Kidney epithelial cell (primary cell): ENCODE measurements at regions not wholly inside any gene's neighbourhood (a gene's known extent, or its start where the extent isn't known, plus 50 kb on each side); places are given as distances from the start of the nearest gene placed in this dataset.
A peak's percentile ranks its signal among the peaks of the same experiment; 100 is the strongest.

Experiments
- DNase-seq: peaks from one replicate; pipeline ENCODE4 v3.0.0-alpha.2; 2010; ENCODE audit warnings: low read depth
- H3K27me3 ChIP-seq: 2 replicates; pipeline ENCODE4 v1.6.0; 2011; ENCODE audit warnings: low read length; ENCODE audit not compliant: control insufficient read depth, insufficient read depth
- H3K36me3 ChIP-seq: 2 replicates; pipeline ENCODE4 v1.5.1; 2011; ENCODE audit warnings: low read length; ENCODE audit not compliant: control insufficient read depth, insufficient read depth
- H3K4me3 ChIP-seq: 2 replicates; pipeline ENCODE4 v1.5.1; 2011; ENCODE audit warnings: low read depth, mild to moderate bottlenecking, control low read depth, low read length
- CTCF ChIP-seq: IDR thresholded peaks from 2 replicates; pipeline ENCODE4 v1.5.1; 2011; ENCODE audit warnings: mild to moderate bottlenecking, moderate library complexity, low read length, control low read depth, inconsistent platforms; ENCODE audit not compliant: insufficient read depth, poor library complexity, severe bottlenecking

GRCh38 chr3:150239766-150240165, 168.3 kb upstream of the TSC22D2 start:
- no peak overlapping the region for H3K4me3 ChIP-seq
- DNase-seq, result no peak
- no peaks in the 10 kb centered on the region for H3K36me3 ChIP-seq
- no peaks in the 10 kb centered on the region for H3K27me3 ChIP-seq
- no peak for TF ChIP-seq CTCF

GRCh38 chr3:150238995-150239619, 169.0 kb upstream of the TSC22D2 start:
- Histone ChIP-seq H3K27me3 (no peaks in the 10 kb centered on the region), H3K4me3 (no peak overlapping the region), H3K36me3 (no peaks in the 10 kb centered on the region)
- TF ChIP-seq CTCF, result peak; percentile 49
- DNase-seq, result no peak

GRCh38 chr3:150238048-150238802, 169.9 kb upstream of the TSC22D2 start:
- no peaks in the 10 kb centered on the region for H3K36me3 ChIP-seq
- no peaks in the 10 kb centered on the region for H3K27me3 ChIP-seq
- no peak for DNase-seq
- no peak for TF ChIP-seq CTCF
- no peak overlapping the region for H3K4me3 ChIP-seq

- no peak for DNase-seq
- Histone ChIP-seq H3K27me3 (no peaks in the 10 kb centered on the region), H3K4me3 (no peak overlapping the region), H3K36me3 (no peaks in the 10 kb centered on the region)
- TF ChIP-seq CTCF, result no peak
These were observed 170.6 kb upstream of the TSC22D2 start for GRCh38 chr3:150237490-150237889.

GRCh38 chr3:150236316-150237082, 171.6 kb upstream of the TSC22D2 start:
- DNase-seq, result no peak

More at GRCh38 chr3:150236316-150237082, 171.6 kb upstream of the TSC22D2 start:
- H3K36me3 ChIP-seq, result no peaks in the 10 kb centered on the region
- TF ChIP-seq CTCF, result no peak
- H3K4me3 ChIP-seq, result no peak overlapping the region
- H3K27me3 ChIP-seq, result no peaks in the 10 kb centered on the region
